ENCODE measurements at regions not wholly inside any gene's neighbourhood (a gene's known extent, or its start where the extent isn't known, plus 50 kb on each side); places are given as distances from the start of the nearest gene placed in this dataset.
A peak's percentile ranks its signal among the peaks of the same experiment; 100 is the strongest.

DNA sequence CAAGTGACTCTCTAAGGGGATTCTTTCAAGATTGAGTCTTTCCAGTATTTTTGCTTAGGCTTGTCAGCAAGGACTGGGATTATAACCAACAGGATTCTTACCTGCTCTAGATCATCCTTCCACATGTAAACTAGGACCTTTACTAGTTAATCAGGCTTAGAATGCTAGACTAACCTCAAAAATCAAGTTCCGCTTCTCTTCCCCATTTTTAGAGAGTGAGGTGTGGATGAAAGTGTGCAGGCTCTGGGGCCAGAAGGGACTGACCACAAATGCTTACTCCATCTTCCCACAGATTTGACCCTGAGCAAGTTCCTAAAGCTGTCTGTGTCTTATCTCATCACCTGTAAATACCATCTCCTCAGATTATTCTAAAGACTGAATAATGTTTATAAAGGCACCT is 89.5 kb upstream of the IL12A start:
- DNase-seq (ENCODE audit: low spot score), result no peak

DNA sequence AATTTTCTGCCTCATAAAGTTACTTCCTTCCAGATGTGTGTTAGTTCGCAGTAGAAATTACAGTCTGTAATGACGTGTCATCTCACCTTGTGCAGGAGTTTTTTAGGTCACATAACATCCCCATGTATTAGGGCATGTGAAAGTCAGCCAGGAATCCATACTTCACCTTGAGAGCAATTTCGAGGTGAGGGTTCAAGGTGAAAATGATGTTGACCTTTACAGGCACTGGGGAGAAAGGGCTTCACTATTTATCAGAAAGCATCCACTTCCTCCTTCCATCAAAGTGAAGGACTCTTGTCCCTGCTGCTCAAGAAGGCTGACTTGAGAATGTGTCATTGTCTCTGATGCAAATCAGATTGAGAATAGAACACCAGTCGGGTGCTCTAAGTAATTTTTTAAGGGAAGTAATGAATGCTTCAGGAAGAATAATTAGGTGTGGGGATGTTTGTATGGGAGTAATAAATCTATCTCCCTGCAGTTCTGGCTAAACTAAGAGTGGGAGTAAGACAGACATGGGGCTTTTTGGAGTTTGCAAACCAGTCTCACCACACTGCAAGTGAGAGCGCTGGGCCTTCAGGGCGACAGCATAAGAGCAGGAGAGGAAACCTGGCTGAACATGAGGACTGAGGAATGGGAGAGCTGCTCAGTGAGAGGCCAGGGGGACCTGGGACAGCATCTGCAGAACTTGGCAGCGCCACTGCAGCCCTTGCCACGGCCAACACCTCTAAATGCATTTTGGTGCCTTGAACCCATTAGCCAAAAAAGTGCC is 85.9 kb upstream of the IL12A start:
- no peak for DNase-seq (ENCODE audit: low spot score)

DNA sequence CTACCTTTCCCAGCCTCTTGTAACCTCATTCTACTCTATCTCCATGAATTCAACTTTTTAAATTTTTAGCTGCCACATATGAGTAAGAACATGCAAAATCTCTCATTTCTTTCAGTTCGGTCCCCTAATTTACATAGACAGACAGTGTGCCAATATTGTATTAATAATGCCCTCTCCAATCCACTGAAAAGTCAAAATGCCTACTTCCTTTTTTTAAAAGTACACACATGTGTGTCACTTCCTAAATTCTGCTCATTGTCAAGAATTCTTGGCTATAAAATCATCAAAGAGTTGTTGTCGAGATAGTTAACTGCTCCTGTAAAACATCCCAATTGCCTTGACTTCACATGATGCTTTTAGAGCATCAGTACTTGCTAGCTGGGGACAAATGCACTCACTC is 84.2 kb upstream of the IL12A start:
- no peak for DNase-seq (ENCODE audit: low spot score)

DNA sequence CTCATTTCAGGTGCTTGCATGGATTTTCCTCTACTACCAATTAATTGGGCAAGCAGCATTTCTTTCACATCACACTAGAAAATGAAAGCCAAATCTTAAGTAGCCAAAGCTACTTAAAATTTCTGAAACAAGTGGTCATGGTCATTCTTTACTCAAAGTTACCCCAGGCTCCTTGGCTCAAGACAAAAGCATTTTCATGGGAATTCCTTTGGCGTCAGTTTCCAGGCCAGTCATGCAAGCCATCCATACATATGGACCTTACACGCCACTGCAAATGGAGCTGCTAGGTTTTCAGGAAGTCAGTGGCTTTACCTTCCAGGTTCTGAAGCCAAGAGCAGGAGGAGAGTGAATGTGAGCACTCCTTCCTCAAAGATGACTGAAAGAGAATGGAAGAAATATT is 83.7 kb upstream of the IL12A start:
- no peak for DNase-seq (ENCODE audit: low spot score)

DNA sequence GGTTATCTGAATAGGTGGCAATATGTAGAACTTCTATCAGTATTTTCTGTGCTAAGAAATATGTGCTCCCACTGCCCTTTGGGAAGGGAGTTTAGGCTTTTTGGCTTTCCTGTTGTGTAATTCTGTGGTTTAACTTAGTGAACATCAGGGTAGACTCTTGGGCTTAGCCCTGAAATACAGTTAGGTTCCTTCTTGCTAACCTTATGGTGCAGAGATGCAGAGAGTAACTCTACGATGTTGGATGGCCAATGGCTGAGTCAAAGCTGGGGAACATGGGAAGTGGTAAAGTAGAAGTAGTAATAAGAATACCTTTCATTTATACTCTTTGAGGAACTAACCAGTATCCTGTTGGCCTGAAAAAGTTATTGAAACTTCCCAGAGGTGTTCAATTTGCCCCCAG is 80.8 kb upstream of the IL12A start:
- no peak for DNase-seq (ENCODE audit: low spot score)

DNA sequence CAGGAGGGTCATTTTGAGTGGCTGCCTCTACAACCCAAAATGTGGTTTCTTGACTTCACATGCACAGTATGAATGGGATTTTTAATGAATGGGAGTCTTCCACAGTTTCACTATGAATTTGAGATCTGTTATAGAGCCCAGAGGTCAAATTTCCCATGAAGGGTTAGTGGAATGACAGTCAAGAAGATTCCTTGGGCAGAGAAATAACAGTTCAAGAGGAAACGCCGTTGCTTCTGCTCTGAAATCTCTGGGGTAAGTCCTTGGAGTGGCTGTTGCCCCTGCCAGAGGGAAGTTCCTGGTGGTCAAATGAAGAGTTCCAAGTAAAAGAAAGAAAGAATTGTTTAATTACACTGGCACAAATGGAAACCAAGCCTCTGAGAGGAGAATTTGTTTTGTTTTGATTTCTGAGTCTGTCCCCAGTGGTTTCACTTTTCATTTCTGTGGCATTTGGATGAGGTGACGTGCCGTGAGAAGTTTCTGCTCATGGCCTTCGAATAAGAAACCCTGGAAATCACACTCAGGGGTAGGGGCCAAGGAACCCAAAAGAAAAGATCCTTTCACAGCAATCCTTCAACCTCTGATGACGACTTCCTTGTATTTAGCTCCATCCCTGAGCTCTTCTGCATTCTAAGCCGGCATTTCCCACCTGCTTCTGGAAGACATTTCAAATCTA is 77.5 kb upstream of the IL12A start:
- no peak for DNase-seq (ENCODE audit: low spot score)

DNA sequence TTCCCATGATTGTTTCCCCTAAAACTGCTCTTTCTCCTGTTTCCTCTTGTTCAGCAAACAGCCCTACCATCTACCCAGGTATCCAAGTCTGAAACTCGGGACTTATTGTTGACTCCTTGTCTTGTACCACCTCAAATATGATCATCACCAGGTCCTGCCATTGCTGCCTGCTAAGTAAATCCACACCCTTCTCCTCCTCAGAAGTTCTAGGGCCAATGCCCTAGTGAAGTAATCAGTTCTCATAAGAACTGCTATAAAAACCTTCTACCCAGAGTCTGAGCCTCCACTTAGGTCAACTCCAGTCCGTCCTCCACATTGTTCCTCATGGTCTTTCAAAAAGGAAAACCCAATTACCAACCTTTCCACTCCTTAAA is 77.0 kb upstream of the IL12A start:
- DNase-seq (ENCODE audit: low spot score), result no peak

DNA sequence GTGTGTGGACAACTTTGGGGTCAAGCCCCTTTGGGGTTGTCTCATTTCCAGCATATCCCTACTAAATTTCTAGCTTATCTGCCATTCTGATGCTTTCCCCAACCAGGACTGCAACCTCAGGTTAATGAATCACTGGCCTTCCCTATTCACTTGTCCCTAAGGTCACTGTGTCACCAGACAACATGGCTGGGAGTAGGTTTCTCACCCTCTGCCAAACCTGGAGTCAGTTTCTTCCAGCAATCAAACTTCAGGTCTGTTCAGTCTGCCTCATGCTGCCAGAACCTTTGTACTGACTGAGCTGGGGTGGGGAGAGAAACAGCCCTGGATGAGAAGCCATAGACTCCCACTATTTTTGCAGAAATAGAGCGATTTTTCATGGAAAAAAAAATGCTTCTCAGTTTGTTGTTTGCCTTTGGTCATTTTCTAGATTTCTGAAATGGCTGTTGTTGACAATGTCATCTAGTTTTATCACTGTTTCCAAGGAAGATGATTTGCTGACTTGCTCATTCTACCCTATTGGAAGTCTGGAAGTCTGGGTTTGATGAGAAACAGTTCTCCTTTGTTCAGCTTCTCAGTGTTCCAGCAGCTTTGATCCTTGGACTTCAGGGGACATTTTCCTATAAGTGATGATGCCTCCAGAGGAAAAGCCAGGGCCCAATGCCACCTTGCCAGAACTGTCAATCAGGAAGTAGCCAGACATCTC is 74.8 kb upstream of the IL12A start:
- no peak for DNase-seq (ENCODE audit: low spot score)

DNA sequence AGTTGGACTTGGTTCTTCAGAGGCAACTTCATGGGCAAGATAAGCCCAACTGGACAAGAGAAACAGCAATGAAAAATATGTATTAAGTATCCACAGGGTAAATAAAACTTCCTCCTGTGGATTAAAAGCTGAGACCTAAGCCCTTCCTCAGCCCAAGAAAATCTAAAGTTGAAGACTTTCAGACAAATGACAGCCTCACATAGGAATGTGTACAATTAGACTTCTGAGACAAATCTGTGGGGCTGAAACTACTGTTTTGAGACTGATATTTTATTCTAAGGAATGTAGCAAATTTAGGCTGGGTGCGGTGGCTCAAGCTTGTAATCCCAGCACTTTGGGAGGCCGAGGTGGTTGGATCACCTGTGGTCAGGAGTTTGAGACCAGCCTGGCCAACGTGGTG is 74.2 kb upstream of the IL12A start:
- no peak for DNase-seq (ENCODE audit: low spot score)

DNA sequence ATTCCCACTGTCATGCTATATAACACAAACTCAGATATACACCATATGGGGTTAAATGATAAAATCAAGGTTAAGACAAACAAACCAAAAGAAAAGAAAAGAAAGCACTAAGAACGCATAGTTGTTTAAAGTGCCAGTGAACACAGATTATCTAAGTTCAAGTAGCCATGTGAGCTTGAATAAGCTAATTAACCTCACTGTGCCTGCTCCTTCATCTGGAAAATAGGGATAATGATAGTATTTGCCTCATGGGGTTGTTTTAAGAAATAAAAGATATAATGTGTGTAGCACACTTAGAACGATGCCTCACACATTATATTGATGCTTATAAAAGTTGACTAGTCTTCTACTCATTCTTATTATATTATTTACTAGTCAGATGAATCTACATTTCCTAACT is 72.6 kb upstream of the IL12A start:
- no peak for DNase-seq (ENCODE audit: low spot score)

DNA sequence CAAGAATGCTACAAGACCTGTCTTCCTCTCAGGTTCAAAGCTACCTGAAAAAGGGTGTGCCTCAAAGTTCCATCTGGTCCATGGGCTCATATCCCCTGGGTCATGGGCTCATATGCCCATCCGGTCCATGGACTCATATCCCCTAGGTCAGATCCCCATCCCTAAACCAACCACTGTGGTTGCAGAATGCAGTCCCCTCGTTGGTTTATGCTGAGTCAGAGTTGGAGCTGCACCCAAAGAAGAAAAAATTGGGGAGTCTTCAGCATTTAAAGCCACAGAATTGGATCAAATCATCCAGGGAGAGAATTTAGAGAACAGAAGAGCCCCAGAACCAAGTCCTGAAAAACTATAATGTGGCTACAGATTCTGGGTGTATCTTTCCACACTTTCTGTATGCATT is 71.5 kb upstream of the IL12A start:
- DNase-seq (ENCODE audit: low spot score), result no peak

DNA sequence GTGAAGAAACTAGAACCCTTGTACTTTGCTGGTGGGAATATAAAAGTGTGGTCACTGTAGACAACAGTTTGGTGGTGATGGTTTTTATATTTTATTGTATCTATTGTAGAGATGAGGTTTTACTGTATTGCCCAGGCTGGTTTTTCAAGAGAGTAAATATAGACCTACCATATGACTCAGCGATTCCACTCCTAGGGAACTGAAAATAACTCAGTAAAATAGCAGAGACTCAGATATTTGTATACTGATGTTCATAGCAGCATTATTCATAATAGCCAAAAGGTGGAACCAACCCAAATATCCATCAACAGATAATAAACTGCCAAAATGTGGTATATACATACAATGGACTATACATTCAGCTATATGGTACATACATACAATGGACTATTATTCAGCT is 68.8 kb upstream of the IL12A start:
- DNase-seq (ENCODE audit: low spot score), result no peak

DNA sequence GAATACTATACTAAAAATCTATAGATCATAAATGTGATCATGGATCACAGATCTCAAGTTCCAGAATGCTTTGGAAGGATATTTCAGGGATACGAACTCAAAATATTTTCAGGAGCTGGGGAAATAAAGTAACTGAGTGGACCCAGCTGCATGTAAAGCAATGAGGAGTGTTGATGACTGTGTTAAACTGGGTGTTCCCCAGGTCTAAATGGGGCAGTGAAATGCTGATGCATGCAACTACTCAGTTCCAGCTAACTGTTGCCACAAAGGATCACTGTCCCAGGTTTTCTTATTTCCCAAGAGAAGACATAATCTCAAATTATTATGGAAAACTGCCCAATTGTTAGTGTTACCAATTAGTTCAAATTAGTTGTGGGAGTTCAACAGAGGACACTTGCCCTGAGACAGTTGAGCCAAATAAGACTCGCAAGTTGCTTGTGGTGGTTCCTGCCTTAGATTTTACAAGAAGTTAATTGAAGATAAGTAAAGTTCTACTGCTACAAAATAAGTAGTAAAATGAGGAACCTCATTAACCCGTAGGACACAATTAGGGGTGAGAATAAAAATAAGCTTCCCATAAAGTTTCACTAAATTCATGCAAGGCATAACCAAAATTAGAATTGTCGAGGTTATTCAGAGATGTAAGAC is 66.3 kb upstream of the IL12A start:
- no peak for DNase-seq (ENCODE audit: low spot score)

DNA sequence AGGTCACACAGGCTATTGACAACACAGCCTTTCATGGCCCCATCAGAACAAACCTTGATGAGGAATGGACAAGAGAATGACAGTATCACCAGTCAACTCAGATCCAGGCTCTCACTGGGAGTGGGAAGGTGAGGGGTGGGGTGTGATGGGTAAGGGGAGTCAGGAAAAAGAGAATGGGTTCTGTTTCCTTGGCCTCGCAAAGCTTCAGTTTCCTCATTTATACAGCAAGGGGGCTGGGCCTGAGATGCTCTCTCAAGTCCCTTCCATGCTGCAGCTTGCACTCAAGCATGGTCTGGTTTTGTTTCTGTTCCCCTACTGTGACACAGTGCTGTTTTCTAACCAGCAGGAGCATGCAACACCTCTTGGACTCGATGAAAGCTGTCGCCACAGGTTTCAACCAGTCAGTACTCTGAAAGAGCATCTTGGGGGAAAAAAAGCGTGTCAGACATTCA is 65.7 kb upstream of the IL12A start:
- no peak for DNase-seq (ENCODE audit: low spot score)

DNA sequence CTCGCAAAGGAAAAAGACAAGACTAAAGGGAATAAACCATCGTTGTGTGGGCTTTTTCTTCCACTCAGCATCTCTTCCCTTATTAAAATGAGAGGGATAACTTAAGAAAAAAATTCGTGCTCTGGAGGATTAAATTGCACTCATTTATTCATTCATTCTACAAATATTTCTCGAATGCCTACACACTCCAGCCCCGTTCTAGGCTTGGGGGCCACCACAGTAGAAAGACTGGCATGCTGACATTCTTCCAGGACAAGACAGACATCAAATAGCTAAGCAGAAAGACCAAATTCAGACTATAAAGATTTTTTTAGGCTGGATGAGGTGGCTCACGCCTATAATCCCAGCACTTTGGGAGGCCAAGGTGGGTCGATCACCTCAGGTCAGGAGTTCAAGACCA is 65.3 kb upstream of the IL12A start:
- no peak for DNase-seq (ENCODE audit: low spot score)

DNA sequence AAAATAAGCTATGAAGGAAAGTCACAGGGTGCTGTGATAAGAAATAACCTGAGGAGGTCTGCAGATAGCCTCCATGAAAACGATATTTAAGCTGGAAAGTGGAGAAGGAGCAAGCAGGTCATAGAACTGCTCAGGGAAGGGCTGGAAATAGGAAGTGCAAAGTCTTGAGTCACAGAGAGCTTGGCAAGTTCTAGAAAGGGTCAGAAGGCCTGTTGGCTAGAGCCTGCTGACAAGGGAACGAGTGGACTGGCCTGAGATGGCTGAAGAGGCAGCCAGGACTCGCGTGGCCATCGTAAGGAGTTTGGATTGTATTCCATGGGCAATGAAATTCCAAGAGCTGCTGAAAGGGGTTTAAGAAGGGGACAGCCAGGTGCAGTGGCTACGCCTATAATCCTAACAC is 64.7 kb upstream of the IL12A start:
- no peak for DNase-seq (ENCODE audit: low spot score)

DNA sequence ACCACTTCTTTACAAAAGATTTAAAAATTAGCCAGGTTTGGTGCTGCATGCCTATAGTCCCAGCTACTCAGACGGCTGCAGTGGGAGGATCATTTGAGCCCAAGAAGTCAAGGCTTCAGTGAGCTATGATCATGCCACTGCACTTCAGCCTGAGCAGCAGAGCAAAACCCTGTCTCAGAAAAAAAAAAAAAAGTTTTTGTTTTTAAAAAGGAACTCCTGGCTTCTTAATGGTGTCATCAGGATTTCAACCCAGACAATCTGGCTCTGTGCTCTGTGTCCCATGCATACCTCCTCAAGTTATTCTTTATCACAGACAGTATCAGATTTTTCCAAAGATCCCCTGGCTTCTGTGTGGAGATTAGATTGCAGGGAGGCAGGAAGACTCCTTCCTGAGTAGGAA is 64.2 kb upstream of the IL12A start:
- DNase-seq (ENCODE audit: low spot score), result no peak

DNA sequence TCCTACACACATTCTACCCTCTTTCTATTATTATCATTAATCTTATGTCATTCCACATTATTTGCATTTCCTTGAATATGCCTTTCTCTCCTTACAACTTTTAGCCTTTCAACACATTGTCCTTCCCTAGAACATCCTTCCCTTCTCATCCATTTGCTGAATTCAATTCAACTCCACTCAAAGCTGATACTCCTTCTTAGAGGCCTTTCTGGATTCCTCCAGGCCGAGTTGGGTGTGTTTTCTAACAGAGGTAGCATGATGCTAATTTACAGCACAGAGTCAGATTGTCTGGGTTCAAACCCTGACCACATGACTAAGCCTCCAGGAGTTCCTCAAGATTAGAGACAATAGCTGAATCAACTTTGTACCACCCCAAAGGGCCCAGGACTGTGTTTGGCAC is 63.4 kb upstream of the IL12A start:
- no peak for DNase-seq (ENCODE audit: low spot score)

DNA sequence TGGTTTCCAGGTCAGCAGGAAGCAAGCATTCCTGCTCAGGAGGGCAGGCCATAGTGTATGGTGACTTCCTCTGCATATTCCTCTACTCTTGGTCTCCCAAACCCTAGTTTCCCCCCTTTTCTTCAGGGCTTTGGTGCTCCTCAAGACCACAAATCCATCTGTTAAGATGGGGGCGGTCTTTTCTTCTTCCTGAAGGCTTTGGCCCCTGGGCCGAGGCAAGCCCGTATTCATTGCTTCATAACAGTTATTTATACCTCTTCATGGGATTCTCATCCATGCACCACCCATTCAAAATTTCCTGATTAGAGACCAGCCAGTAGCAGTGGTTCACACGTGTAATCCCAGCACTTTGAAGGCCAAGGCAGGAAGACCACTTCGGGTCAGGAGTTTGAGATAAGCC is 62.1 kb upstream of the IL12A start:
- no peak for DNase-seq (ENCODE audit: low spot score)

DNA sequence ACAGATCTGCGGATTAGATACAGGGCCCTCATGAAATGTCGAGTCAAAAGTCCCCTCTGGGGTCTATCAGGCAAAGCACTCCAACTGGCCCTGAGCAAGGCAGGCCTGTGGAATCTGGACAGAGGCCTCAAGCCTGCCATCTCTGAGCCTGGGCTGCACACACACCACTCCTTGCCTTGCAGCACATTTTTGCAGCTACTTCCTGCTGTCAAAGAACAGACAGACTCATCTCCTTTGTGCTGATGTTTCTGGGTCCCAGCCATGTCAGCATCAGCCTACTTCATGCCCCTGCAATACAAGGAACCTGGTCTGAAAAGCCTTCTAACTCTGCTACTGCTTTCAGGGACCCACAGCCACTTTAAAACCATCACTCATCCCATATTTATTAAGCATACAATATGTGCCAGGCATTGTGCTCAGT is 60.6 kb upstream of the IL12A start:
- peak; percentile 36 for DNase-seq (ENCODE audit: low spot score)

DNA sequence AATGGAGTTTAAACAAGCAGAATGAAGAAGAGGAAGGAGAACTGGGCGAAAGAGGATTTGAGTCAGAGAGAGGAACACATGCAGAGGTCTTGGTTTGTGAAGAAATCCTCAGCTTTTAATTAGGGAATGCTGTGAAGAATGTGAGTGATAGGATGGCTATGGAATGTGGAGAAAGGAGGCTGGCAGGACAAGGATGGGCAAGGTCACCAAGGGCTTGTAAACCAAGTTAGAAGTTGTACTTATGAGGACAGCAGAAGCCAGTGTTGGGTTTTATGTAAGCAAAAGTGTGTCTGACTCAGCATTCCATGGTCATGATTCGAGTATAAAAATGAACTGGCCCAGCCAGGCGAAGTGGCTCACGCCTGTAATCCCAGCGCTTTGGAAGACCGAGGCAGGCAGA is 60.0 kb upstream of the IL12A start:
- DNase-seq (ENCODE audit: low spot score), result peak; percentile 96

DNA sequence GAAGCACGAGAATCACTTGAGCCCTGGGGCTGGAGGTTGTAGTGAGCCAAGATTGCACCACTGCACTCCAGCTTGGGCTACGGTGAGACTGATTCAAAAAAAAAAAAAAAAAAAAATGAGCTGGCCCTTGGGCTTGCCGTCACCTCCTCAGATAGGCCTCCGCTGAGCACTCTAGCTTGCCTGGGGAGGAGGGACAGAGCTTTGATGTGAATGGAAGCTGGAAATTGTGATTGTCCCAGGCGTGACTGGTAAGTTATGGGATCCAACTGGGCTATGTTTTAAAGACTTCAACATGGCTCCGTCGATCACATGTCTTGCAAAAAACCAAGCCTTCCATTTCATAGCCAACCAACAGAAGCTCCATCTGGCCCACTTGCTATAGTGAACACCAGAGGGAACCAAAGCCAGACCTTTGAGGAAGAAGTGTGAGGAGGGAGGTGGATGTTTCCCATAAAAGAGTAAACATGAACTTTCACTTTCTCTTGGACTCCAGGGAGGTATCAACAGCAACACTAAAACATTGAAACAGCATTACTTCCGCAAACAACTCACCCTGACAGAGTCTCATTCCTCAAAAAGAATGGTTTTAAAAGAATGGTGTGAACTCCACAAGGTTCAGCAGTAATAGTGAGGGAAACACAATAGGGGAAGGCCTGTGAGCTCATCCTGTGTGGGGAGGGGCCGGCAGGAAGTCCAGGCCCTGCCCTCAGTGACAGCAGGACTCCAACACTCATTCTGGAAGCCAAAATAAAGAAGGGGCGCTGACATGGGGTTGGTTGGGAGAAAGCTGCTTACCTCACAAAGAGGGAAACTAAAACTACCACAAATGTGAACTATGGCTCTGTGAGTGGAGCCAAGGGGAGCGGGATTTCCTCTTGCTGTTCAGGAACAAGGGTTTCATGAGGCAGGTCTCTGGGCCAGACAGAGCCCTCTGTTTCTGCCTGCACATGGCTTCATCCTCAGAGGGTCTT is 59.2 kb upstream of the IL12A start:
- peak; percentile 58 for DNase-seq (ENCODE audit: low spot score)

Data from AG08395 (cell line).